ENCODE measurements at regions not wholly inside any gene's neighbourhood (a gene's known extent, or its start where the extent isn't known, plus 50 kb on each side); places are given as distances from the start of the nearest gene placed in this dataset.

GRCh38 chr5:89047571-89047970 lies 164.6 kb upstream of the MEF2C start:
- DNase-seq: no peak

DNA sequence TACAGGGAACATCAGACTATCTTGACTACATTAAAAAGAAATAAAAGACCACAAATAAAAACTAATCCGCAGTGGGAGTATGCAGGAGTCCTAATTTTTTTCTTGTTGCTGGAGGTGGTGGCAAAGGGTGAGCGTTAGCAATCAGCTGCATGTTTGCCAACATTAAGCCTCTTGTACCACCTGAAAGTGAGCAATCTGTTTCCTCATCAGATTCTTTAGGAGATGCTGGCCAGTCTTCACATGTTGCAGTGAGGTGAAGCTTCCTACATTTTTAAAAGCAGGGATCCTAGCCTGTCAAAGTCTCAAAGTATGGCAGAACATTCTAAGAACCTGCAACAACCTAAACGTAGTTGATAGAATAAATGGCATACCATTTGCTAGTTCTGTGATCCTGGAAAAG lies 162.2 kb upstream of the MEF2C start:
- DNase-seq: no peak

DNA sequence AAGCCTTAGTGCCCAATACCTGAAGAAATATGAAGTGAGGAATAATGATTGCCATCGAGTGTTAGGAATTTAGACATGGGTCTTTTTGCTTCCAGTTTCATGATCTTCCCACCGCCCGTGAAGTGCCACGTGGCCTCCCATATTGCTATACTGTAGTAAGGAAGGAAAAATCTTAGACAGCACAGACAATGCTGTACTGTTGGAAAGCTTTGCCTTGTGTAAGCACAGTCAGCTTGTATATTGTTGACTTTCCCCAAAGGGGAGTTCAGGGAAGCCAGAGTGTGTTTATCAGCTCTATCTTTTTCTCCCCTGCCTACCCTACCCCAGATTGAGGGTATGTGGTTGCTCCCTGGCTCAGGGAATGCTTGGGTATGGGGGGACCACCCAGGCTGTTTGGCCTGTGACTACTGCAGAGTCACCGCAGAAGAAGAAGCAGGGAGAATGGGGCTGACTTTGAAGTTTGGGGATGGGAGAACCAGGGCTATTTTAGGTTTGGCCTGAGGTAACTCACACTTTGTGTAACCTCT lies 161.8 kb upstream of the MEF2C start:
- DNase-seq: no peak

DNA sequence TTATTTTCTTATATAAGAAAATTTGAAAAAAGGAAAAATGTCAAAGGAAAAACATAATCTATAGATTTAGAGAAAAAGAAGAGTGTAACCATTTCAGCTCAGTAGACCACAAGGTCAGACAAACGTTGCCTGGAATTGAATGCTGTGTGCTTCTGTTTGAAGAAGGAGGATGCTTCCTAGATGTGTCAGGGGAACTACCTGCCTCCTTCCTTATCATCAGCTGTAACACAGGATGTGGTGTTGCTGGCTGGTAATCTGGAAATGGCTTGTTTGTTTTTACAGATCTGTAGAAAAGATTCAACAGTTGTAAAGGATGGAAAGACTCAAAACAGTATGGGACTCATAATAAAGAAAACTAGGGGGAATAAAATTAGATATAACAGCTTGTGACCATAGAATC lies 160.7 kb upstream of the MEF2C start:
- DNase-seq: no peak

DNA sequence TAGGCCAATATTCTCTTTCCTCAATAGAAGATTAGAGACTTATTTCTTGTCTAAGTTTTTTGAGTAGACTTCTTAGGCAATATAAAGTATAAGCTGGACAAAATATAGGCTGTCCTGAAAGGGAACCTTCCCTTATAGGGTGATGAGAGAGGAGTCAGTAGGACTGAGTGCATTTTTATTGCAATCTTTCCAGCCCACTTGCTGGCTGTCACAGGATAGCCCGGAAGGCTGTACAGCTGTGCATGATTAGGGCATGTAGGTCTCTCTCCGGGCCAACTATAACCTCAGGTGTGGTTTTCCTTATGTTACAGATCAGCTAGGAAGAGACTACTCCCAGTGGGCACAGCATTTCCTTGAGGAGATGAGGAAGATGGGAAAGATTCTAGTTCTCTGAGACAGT lies 159.8 kb upstream of the MEF2C start:
- no peak for DNase-seq

DNA sequence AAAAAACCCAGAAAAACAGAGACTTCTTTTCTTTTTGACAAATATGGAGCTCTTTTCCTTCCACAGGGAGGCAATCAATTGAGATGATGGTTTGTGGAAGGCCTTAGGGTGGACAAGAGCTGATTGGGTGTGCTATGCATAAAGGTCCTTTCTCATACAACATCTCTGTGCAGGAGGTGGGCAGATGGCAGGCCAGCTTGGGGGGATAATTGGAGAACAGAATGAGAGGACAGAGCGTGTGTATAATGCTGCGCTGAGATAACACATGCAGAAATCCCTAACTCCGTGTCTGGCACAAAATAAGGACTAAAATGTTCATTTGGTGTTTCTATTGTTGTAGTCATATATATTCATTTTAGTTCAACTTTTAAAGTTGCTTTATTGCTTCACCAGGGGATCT lies 159.0 kb upstream of the MEF2C start:
- DNase-seq: no peak

- DNase-seq: no peak
Observed at GRCh38 chr5:89041249-89041779, 158.3 kb upstream of the MEF2C start.

GRCh38 chr5:89036704-89037489 lies 153.9 kb upstream of the MEF2C start:
- no peak for DNase-seq

DNA sequence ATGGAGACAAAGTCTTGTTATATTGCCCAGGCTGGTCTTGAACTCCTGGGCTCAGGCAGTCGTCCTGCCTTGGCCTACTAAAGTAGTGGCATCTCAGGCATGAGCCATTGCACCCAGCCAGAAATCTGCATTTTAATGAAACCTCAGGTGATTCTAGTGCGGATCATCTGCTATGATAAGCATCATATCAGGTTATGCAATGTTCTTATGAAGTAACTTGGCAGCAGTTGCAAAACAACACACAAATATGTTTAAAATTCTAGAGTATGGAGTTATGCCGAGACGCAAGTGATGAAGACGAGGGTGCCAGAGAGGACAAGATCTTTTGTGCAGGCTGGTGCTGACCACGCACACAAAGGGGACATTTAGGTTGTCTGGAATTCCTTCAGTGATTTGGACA lies 153.2 kb upstream of the MEF2C start:
- no peak for DNase-seq

DNA sequence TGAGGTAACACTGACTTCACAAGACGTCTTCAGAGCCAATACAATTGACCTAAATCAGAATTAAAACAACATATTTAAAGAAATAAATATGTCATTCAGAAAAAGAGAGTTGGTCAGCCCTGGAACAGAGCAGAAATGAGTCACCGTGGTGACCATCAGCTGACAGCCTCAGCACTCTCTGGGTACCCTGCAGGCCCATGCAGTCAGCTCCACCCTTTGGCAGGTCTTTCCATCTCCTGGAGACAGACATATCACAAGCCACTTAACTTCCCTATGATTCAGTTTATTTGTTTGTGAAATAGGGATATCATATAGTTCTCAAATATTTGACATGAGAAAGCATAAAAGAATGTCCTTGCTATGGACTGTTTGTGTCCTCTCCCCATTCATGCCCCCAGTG lies 151.6 kb upstream of the MEF2C start:
- DNase-seq: no peak

- DNase-seq: no peak
Observed at GRCh38 chr5:89030798-89031197, 147.8 kb upstream of the MEF2C start.

- DNase-seq: no peak
Observed at GRCh38 chr5:89028595-89029285, 145.8 kb upstream of the MEF2C start.

- no peak for DNase-seq
Observed at GRCh38 chr5:89024045-89024444, 141.1 kb upstream of the MEF2C start.

- DNase-seq: no peak
Observed at GRCh38 chr5:89020926-89021610, 138.1 kb upstream of the MEF2C start.

DNA sequence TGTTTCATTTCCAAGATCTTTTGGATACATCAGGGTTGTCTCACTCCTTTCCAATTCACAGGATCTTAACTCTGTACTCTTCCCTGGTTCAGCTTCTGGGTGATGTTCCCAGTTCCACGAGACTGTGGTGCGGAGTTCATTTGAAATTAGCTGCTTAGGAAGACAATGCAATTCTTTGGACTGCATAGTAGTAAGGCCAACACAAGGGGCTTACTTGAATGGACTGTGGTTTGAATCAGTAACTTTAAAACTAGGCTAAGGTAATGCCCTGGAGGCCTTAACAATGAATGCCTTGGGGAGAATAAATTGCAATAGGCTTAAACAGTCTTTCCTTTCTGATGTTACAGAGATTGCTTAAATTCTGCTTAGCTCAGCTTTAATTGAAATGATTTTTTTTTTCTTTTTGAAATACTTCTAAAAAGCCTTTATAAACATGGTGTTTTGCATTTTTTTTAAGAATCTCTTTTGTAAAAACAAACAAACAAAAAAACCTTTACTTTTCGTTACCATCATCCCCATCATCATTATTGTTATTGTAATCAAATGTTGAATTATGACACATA lies 133.8 kb upstream of the MEF2C start:
- DNase-seq: no peak

- DNase-seq: no peak
Observed at GRCh38 chr5:89015409-89015808, 132.4 kb upstream of the MEF2C start.

GRCh38 chr5:89011778-89012711 lies 129.1 kb upstream of the MEF2C start:
- no peak for DNase-seq

- no peak for DNase-seq
Observed at GRCh38 chr5:89010512-89010911, 127.5 kb upstream of the MEF2C start.

DNA sequence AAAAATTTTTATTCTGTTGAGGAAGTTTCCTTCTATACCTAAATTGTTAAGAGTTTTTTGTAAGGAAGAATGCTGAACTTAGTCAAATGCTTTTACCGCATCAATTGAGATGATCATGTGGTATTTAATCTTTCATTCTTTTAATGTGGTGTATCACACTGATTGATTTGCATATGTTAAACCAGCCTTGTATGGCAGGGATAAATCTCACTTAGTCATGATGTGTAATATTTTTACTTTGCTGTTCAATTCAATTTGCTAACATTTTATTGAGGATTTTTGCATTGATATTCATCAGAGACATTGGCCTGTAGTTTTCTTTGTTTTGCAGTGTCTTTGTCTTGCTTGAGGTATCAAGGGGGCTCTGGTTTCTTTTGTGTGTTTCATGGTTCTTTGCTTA lies 125.3 kb upstream of the MEF2C start:
- no peak for DNase-seq

GRCh38 chr5:89005990-89006389 lies 123.0 kb upstream of the MEF2C start:
- no peak for DNase-seq

- no peak for DNase-seq
Observed at GRCh38 chr5:89004379-89004778, 121.4 kb upstream of the MEF2C start.

- DNase-seq: no peak
Observed at GRCh38 chr5:89003563-89004036, 120.6 kb upstream of the MEF2C start.
